SU-DHL-6 (cell line): ENCODE measurements at regions not wholly inside any gene's neighbourhood (a gene's known extent, or its start where the extent isn't known, plus 50 kb on each side); places are given as distances from the start of the nearest gene placed in this dataset.

Source experiments
- H2AFZ ChIP-seq: fragments of 200-600 bp; sonication (generic); 2 replicates; pipeline ENCODE4 v1.6.1; 2014; ENCODE audit warnings: low read depth, mild to moderate bottlenecking, moderate library complexity, mixed read lengths, antibody characterized with exemption, low read length; ENCODE audit not compliant: severe bottlenecking
- H3F3A ChIP-seq: fragments of 200-600 bp; shearing (Covaris generic); 2 replicates; pipeline ENCODE4 v1.6.0; 2016; ENCODE audit warnings: antibody characterized with exemption, mild to moderate bottlenecking; ENCODE audit not compliant: insufficient read depth
- H3K27ac ChIP-seq: fragments of 200-600 bp; sonication (generic); 2 replicates; pipeline ENCODE4 v1.5.1; 2016; ENCODE audit warnings: low read depth, mild to moderate bottlenecking, low read length, moderate library complexity, mixed read lengths
- H3K27me3 ChIP-seq: fragments of 200-600 bp; sonication (generic), shearing (Covaris generic); 2 replicates; pipeline ENCODE4 v1.6.0; 2014; ENCODE audit warnings: mild to moderate bottlenecking, low read length
- H3K36me3 ChIP-seq: fragments of 200-600 bp; sonication (generic); 2 replicates; pipeline ENCODE4 v1.6.1; 2014; ENCODE audit warnings: mild to moderate bottlenecking, low read length, mixed read lengths
- H3K4me2 ChIP-seq: fragments of 300-600, 200-600 bp; shearing (Covaris generic), sonication (generic); 2 replicates; pipeline ENCODE4 v1.6.0; 2014; ENCODE audit warnings: low read length, low read depth, mild to moderate bottlenecking; ENCODE audit not compliant: poor library complexity, severe bottlenecking
- H3K4me3 ChIP-seq: fragments of 200-600 bp; sonication (generic); 2 replicates; pipeline ENCODE4 v1.5.1; 2014; ENCODE audit warnings: antibody characterized with exemption, low read length, mild to moderate bottlenecking, mixed read lengths; ENCODE audit not compliant: insufficient read depth, poor library complexity, severe bottlenecking
- H3K79me2 ChIP-seq: fragments of 200-600 bp; sonication (generic); 2 replicates; pipeline ENCODE4 v1.6.1; 2014; ENCODE audit warnings: mild to moderate bottlenecking, low read length, moderate library complexity; ENCODE audit not compliant: insufficient read depth
- H3K9ac ChIP-seq: fragments of 200-600 bp; sonication (generic); 2 replicates; pipeline ENCODE4 v1.7.0; 2014; ENCODE audit warnings: mild to moderate bottlenecking, low read length
- H3K9me2 ChIP-seq: fragments of 200-600 bp; sonication (generic); replicated peaks from 2 replicates; pipeline ENCODE4 v1.6.1; 2014; ENCODE audit warnings: low read length; ENCODE audit not compliant: insufficient read depth
- H3K9me3 ChIP-seq: fragments of 200-600 bp; sonication (generic); 2 replicates; pipeline ENCODE4 v1.6.1; 2014; ENCODE audit warnings: low read length, mixed read lengths; ENCODE audit not compliant: insufficient read depth
- H4K20me1 ChIP-seq: fragments of 200-600 bp; sonication (generic); 2 replicates; pipeline ENCODE4 v1.6.1; 2014; ENCODE audit warnings: low read depth, mild to moderate bottlenecking, antibody characterized with exemption, low read length, moderate library complexity, mixed read lengths
- CTCF ChIP-seq: fragments of 200-600 bp; sonication (generic); IDR thresholded peaks from one replicate; pipeline ENCODE4 v1.5.1; 2017; ENCODE audit warnings: antibody characterized with exemption, mild to moderate bottlenecking, low read length, moderate library complexity; ENCODE audit not compliant: insufficient read depth, poor library complexity, severe bottlenecking
- EZH2phosphoT487 ChIP-seq: fragments of 200-600 bp; sonication (generic), shearing (Covaris generic); conservative IDR thresholded peaks from 2 replicates; pipeline ENCODE4 v1.6.1; 2018; ENCODE audit warnings: mild to moderate bottlenecking, antibody characterized with exemption, low read length, moderate library complexity, mixed read lengths

GRCh38 chr2:195049372-195050031, 607.5 kb upstream of the SLC39A10 start:
- no peak overlapping the region for H3K27ac ChIP-seq
- no peaks in the 10 kb centered on the region for H3K9me3 ChIP-seq
- H3K4me3 ChIP-seq = no peak overlapping the region
- no peak overlapping the region for H2AFZ ChIP-seq
- H3K36me3 ChIP-seq = no peaks in the 10 kb centered on the region
- H3K79me2 ChIP-seq = no peaks in the 10 kb centered on the region
- H3K9me2 ChIP-seq = no peaks in the 10 kb centered on the region
- no peaks in the 10 kb centered on the region; the same call in 1 of the 2 replicates for H4K20me1 ChIP-seq
- no peaks in the 10 kb centered on the region for H3F3A ChIP-seq
- no peak overlapping the region for H3K4me2 ChIP-seq
- no peaks in the 10 kb centered on the region for H3K27me3 ChIP-seq
- TF ChIP-seq CTCF = no peak
- TF ChIP-seq EZH2phosphoT487 = no peak
- no peak overlapping the region for H3K9ac ChIP-seq

GRCh38 chr2:195047955-195048354, 609.1 kb upstream of the SLC39A10 start:
- Histone ChIP-seq H3K27ac (no peak overlapping the region), H3K9me2 (no peaks in the 10 kb centered on the region), H3K4me3 (no peak overlapping the region), H4K20me1 (no peaks in the 10 kb centered on the region), H3K4me2 (no peak overlapping the region), H3K27me3 (no peaks in the 10 kb centered on the region), H3K79me2 (no peaks in the 10 kb centered on the region), H2AFZ (no peak overlapping the region), H3F3A (no peaks in the 10 kb centered on the region), H3K9me3 (no peaks in the 10 kb centered on the region), H3K36me3 (no peaks in the 10 kb centered on the region), H3K9ac (no peak overlapping the region)
- TF ChIP-seq CTCF = no peak
- TF ChIP-seq EZH2phosphoT487 = no peak

GRCh38 chr2:195044801-195045200, 612.2 kb upstream of the SLC39A10 start:
- TF ChIP-seq CTCF (no peak), EZH2phosphoT487 (no peak)
- Histone ChIP-seq H3K9me2 (no peaks in the 10 kb centered on the region), H3K36me3 (no peaks in the 10 kb centered on the region), H3F3A (no peaks in the 10 kb centered on the region), H3K27ac (no peak overlapping the region), H3K4me2 (no peak overlapping the region), H3K79me2 (no peaks in the 10 kb centered on the region), H3K9ac (no peak overlapping the region), H2AFZ (no peak overlapping the region), H3K4me3 (no peak overlapping the region), H3K9me3 (no peaks in the 10 kb centered on the region), H4K20me1 (no peaks in the 10 kb centered on the region), H3K27me3 (no peaks in the 10 kb centered on the region)

- Histone ChIP-seq H2AFZ (no peak overlapping the region), H3K27ac (no peak overlapping the region), H3K36me3 (no peaks in the 10 kb centered on the region), H4K20me1 (no peaks in the 10 kb centered on the region), H3K27me3 (no peaks in the 10 kb centered on the region), H3F3A (no peaks in the 10 kb centered on the region), H3K9ac (no peak overlapping the region), H3K4me3 (no peak overlapping the region), H3K79me2 (no peaks in the 10 kb centered on the region), H3K9me3 (no peaks in the 10 kb centered on the region), H3K4me2 (no peak overlapping the region), H3K9me2 (no peaks in the 10 kb centered on the region)
- TF ChIP-seq EZH2phosphoT487 = no peak
- TF ChIP-seq CTCF = no peak
These were observed 618.9 kb upstream of the SLC39A10 start for GRCh38 chr2:195038153-195038552.
